Smooth muscle cell (in vitro differentiated cells): ENCODE measurements at regions not wholly inside any gene's neighbourhood (a gene's known extent, or its start where the extent isn't known, plus 50 kb on each side); places are given as distances from the start of the nearest gene placed in this dataset.

Experiments
- DNase-seq: peaks from one replicate; lab custom pipeline; 2025; ENCODE audit not compliant: unreplicated experiment; lab: John Stamatoyannopoulos, UW
- H2AFZ ChIP-seq: fragments of 200-600 bp; sonication (generic); 2 replicates; pipeline ENCODE4 v1.6.0; 2016; ENCODE audit warnings: antibody characterized with exemption, low read depth, mild to moderate bottlenecking
- H3F3A ChIP-seq: fragments of 200-600 bp; sonication (generic); 2 replicates; pipeline ENCODE4 v1.6.0; 2017; ENCODE audit warnings: antibody characterized with exemption, low read depth
- H3K27ac ChIP-seq: fragments of 200-600 bp; sonication (generic); 2 replicates; pipeline ENCODE4 v1.5.1; 2016; ENCODE audit warnings: low read depth, mild to moderate bottlenecking
- H3K27me3 ChIP-seq: fragments of 200-600 bp; sonication (generic); 2 replicates; pipeline ENCODE4 v1.6.1; 2016; ENCODE audit warnings: low read depth, mild to moderate bottlenecking
- H3K36me3 ChIP-seq: fragments of 200-600 bp; sonication (generic); 2 replicates; pipeline ENCODE4 v1.5.1; 2016; ENCODE audit warnings: low read depth
- H3K4me1 ChIP-seq: fragments of 200-600 bp; sonication (generic); 2 replicates; pipeline ENCODE4 v1.5.1; 2016; ENCODE audit warnings: low read depth
- H3K4me2 ChIP-seq: fragments of 200-600 bp; sonication (generic); 2 replicates; pipeline ENCODE4 v1.6.0; 2016; ENCODE audit warnings: mild to moderate bottlenecking
- H3K4me3 ChIP-seq: fragments of 200-600 bp; sonication (generic); 2 replicates; pipeline ENCODE4 v1.5.1; 2016; ENCODE audit warnings: mild to moderate bottlenecking
- H3K79me2 ChIP-seq: fragments of 200-600 bp; sonication (generic); 2 replicates; pipeline ENCODE4 v1.6.0; 2016; ENCODE audit warnings: low read depth, mild to moderate bottlenecking
- H3K9ac ChIP-seq: fragments of 200-600 bp; sonication (generic); 2 replicates; pipeline ENCODE4 v1.6.0; 2016; ENCODE audit warnings: low read depth
- H3K9me3 ChIP-seq: fragments of 200-600 bp; sonication (generic); replicated peaks from 2 replicates; pipeline ENCODE4 v1.5.1; 2016; ENCODE audit warnings: low read depth
- H4K20me1 ChIP-seq: fragments of 200-600 bp; sonication (generic); 2 replicates; pipeline ENCODE4 v1.6.0; 2016; ENCODE audit warnings: low read depth
- CTCF ChIP-seq: fragments of 200-600 bp; sonication (generic); IDR thresholded peaks from 2 replicates; pipeline ENCODE4 v1.5.1; 2017; ENCODE audit warnings: borderline replicate concordance, mild to moderate bottlenecking, antibody characterized with exemption; ENCODE audit not compliant: insufficient read depth, poor library complexity, severe bottlenecking
- WGBS: methylation state at CpG from one replicate; pipeline ENCODE4 v1.1.7; 2016; ENCODE audit warnings: low lambda C conversion rate; 5-methylcytosine and 5-hydroxymethylcytosine counted together

- Histone ChIP-seq H3K4me1 (no peaks in the 10 kb centered on the region), H3K9ac (peak overlapping the region; percentile 59), H3K4me3 (no peak overlapping the region), H3K79me2 (no peaks in the 10 kb centered on the region), H3K36me3 (no peaks in the 10 kb centered on the region), H3K4me2 (peak overlapping the region; percentile 37), H2AFZ (no peak overlapping the region), H3K27me3 (no peaks in the 10 kb centered on the region), H3K9me3 (no peaks in the 10 kb centered on the region), H3F3A (no peaks in the 10 kb centered on the region), H4K20me1 (no peaks in the 10 kb centered on the region), H3K27ac (peak overlapping the region; percentile 82)
- no peak for DNase-seq
- TF ChIP-seq CTCF, result no peak
- 69% methylated on average over 6 of the region's 6 CpGs for WGBS
These were observed 102.1 kb downstream of the CRPPA start for GRCh38 chr7:16318989-16319915.

GRCh38 chr7:16318463-16318862, 102.9 kb downstream of the CRPPA start:
- Histone ChIP-seq H3K27ac (peak overlapping the region; percentile 82), H3K79me2 (no peaks in the 10 kb centered on the region), H3F3A (no peaks in the 10 kb centered on the region), H3K9ac (peak overlapping the region; percentile 24), H3K4me1 (no peaks in the 10 kb centered on the region), H3K4me3 (no peak overlapping the region), H2AFZ (no peak overlapping the region), H3K36me3 (no peaks in the 10 kb centered on the region), H3K4me2 (no peak overlapping the region), H3K9me3 (no peaks in the 10 kb centered on the region), H3K27me3 (no peaks in the 10 kb centered on the region), H4K20me1 (no peaks in the 10 kb centered on the region)
- no peak for DNase-seq
- TF ChIP-seq CTCF, result no peak

GRCh38 chr7:16317406-16317805, 103.9 kb downstream of the CRPPA start:
- no peak overlapping the region for H3K4me2 ChIP-seq
- H3K79me2 ChIP-seq, result no peaks in the 10 kb centered on the region
- H3K4me1 ChIP-seq, result no peaks in the 10 kb centered on the region
- H2AFZ ChIP-seq, result no peak overlapping the region
- no peak for TF ChIP-seq CTCF
- no peaks in the 10 kb centered on the region for H3K36me3 ChIP-seq
- H3K27me3 ChIP-seq, result no peaks in the 10 kb centered on the region
- no peak overlapping the region for H3K9ac ChIP-seq
- no peak overlapping the region for H3K27ac ChIP-seq
- no peaks in the 10 kb centered on the region for H4K20me1 ChIP-seq
- 48% methylated on average over 1 of the region's 1 CpG for WGBS
- H3F3A ChIP-seq, result no peaks in the 10 kb centered on the region
- DNase-seq, result no peak
- H3K4me3 ChIP-seq, result no peak overlapping the region
- no peaks in the 10 kb centered on the region for H3K9me3 ChIP-seq

- TF ChIP-seq CTCF, result no peak
- Histone ChIP-seq H3K4me2 (no peak overlapping the region), H3K4me3 (no peak overlapping the region), H3K9ac (no peak overlapping the region), H3K9me3 (no peaks in the 10 kb centered on the region), H3F3A (no peaks in the 10 kb centered on the region), H3K27ac (no peak overlapping the region), H2AFZ (no peak overlapping the region), H3K36me3 (no peaks in the 10 kb centered on the region), H3K4me1 (no peaks in the 10 kb centered on the region), H3K79me2 (no peaks in the 10 kb centered on the region), H4K20me1 (no peaks in the 10 kb centered on the region), H3K27me3 (no peaks in the 10 kb centered on the region)
- WGBS, result 89% methylated on average over 3 of the region's 3 CpGs
- no peak for DNase-seq
These were observed 106.1 kb downstream of the CRPPA start for GRCh38 chr7:16315280-16315679.
